Activated CD8-positive, alpha-beta memory T cell treated with anti-CD3 and anti-CD28 coated beads, Interleukin-2, amount 10 ng/mL, durations not matched to agents 7 days and 5 days (primary cell): ENCODE measurements at regions not wholly inside any gene's neighbourhood (a gene's known extent, or its start where the extent isn't known, plus 50 kb on each side); places are given as distances from the start of the nearest gene placed in this dataset.

Experiments
- ATAC-seq: fragments of 150-1000 bp; cut with Tn5 transposase; one replicate; pipeline ENCODE4 v1.10.0; 2021; ENCODE audit warnings: moderate library complexity
- CTCF ChIA-PET: fragments of 350-600 bp; sonication (Branson Sonifier 250); formaldehyde crosslinking; loops from one replicate; lab custom pipeline; 2021; ENCODE audit warnings: antibody characterized with exemption; lab: Charles Lee
- DNase-seq: peaks from one replicate; pipeline ENCODE4 v3.0.0-alpha.2; 2020
- H3K27ac Mint-ChIP-seq: one replicate; pipeline ENCODE4 v1.8.0; 2021; ENCODE audit warnings: mild to moderate bottlenecking, mixed read lengths
- H3K27me3 Mint-ChIP-seq: one replicate; pipeline ENCODE4 v1.8.0; 2021; ENCODE audit warnings: mixed read lengths
- H3K36me3 Mint-ChIP-seq: one replicate; pipeline ENCODE4 v1.8.0; 2021; ENCODE audit warnings: mild to moderate bottlenecking, mixed read lengths
- H3K4me1 Mint-ChIP-seq: one replicate; pipeline ENCODE4 v1.8.0; 2021; ENCODE audit warnings: mixed read lengths
- H3K4me3 Mint-ChIP-seq: one replicate; pipeline ENCODE4 v1.8.0; 2021; ENCODE audit warnings: mild to moderate bottlenecking, moderate library complexity, mixed read lengths
- H3K9me3 Mint-ChIP-seq: one replicate; pipeline ENCODE4 v1.8.0; 2022; ENCODE audit warnings: low read depth, mixed read lengths

- Mint-ChIP-seq H3K36me3 (no peaks in the 10 kb centered on the region), H3K9me3 (no peaks in the 10 kb centered on the region), H3K4me3 (no peak overlapping the region), H3K27ac (no peak overlapping the region), H3K27me3 (peaks cover 29% of the 10 kb centered on the region), H3K4me1 (no peaks in the 10 kb centered on the region)
- ATAC-seq, result no peak
- no peak for DNase-seq
- CTCF ChIA-PET, result no interaction called here
Observed at GRCh38 chr15:91795235-91795634, 58.3 kb upstream of the SLCO3A1 start.

- no peaks in the 10 kb centered on the region for H3K9me3 Mint-ChIP-seq
- no peak overlapping the region for H3K27ac Mint-ChIP-seq
- no peaks in the 10 kb centered on the region for H3K4me1 Mint-ChIP-seq
- no peaks in the 10 kb centered on the region for H3K36me3 Mint-ChIP-seq
- H3K4me3 Mint-ChIP-seq, result no peak overlapping the region
- CTCF ChIA-PET, result no interaction called here
- H3K27me3 Mint-ChIP-seq, result peaks cover 36% of the 10 kb centered on the region
- no peak for ATAC-seq
- no peak for DNase-seq
Observed at GRCh38 chr15:91801836-91802534, 51.5 kb upstream of the SLCO3A1 start.

- H3K4me1 Mint-ChIP-seq, result no peaks in the 10 kb centered on the region
- DNase-seq (no peak), ATAC-seq (no peak)
- no peaks in the 10 kb centered on the region for H3K9me3 Mint-ChIP-seq
- peaks cover 31% of the 10 kb centered on the region for H3K27me3 Mint-ChIP-seq
- CTCF ChIA-PET, result no interaction called here
- no peak overlapping the region for H3K27ac Mint-ChIP-seq
- no peak overlapping the region for H3K4me3 Mint-ChIP-seq
- H3K36me3 Mint-ChIP-seq, result no peaks in the 10 kb centered on the region
Observed at GRCh38 chr15:91803260-91803659, 50.2 kb upstream of the SLCO3A1 start.
